C4-2B (cell line): ENCODE measurements at regions not wholly inside any gene's neighbourhood (a gene's known extent, or its start where the extent isn't known, plus 50 kb on each side); places are given as distances from the start of the nearest gene placed in this dataset.

ENCODE experiments used
- H3K27ac ChIP-seq: fragments of 450-650 bp; 2 replicates; pipeline ENCODE4 v1.5.1; 2017
- CTCF ChIP-seq: fragments of 450-650 bp; conservative IDR thresholded peaks from 2 replicates; pipeline ENCODE4 v1.5.1; 2017; ENCODE audit warnings: mild to moderate bottlenecking
- ZFX ChIP-seq: fragments of 450-650 bp; IDR thresholded peaks from 2 replicates; pipeline ENCODE4 v1.6.1; 2017

GRCh38 chr6:155528335-155528734 lies 72.7 kb upstream of the NOX3 start:
- no peak overlapping the region for H3K27ac ChIP-seq
- TF ChIP-seq ZFX: no peak
- no peak for TF ChIP-seq CTCF

- no peak overlapping the region for H3K27ac ChIP-seq
- TF ChIP-seq CTCF (no peak), ZFX (no peak)
Measured at GRCh38 chr6:155527443-155527842, 71.8 kb upstream of the NOX3 start.

- TF ChIP-seq ZFX (no peak), CTCF (no peak)
- no peak overlapping the region for H3K27ac ChIP-seq
Measured at GRCh38 chr6:155523821-155524651, 68.4 kb upstream of the NOX3 start.

- no peak overlapping the region for H3K27ac ChIP-seq
- TF ChIP-seq CTCF (no peak), ZFX (no peak)
Measured at GRCh38 chr6:155521719-155522118, 66.1 kb upstream of the NOX3 start.

GRCh38 chr6:155520078-155520477 lies 64.4 kb upstream of the NOX3 start:
- no peak overlapping the region for H3K27ac ChIP-seq

GRCh38 chr6:155519176-155519738 lies 63.6 kb upstream of the NOX3 start:
- H3K27ac ChIP-seq: no peak overlapping the region
- TF ChIP-seq ZFX (no peak), CTCF (no peak)

More at GRCh38 chr6:155520078-155520477, 64.4 kb upstream of the NOX3 start:
- TF ChIP-seq ZFX (no peak), CTCF (no peak)

- no peak overlapping the region for H3K27ac ChIP-seq
- no peak for TF ChIP-seq CTCF
- no peak for TF ChIP-seq ZFX
Measured at GRCh38 chr6:155517294-155517693, 61.7 kb upstream of the NOX3 start.
